ENCODE measurements at regions not wholly inside any gene's neighbourhood (a gene's known extent, or its start where the extent isn't known, plus 50 kb on each side); places are given as distances from the start of the nearest gene placed in this dataset.

- DNase-seq (ENCODE audit: low read depth, low spot score): no peak
Observed at GRCh38 chr2:14907014-14907612, 274.6 kb downstream of the LRATD1 start.

GRCh38 chr2:14909795-14910194 lies 277.3 kb downstream of the LRATD1 start:
- no peak for DNase-seq (ENCODE audit: low read depth, low spot score)

- DNase-seq (ENCODE audit: low read depth, low spot score): no peak
Observed at GRCh38 chr2:14910654-14911053, 278.1 kb downstream of the LRATD1 start.

GRCh38 chr2:14915983-14916382 lies 283.5 kb downstream of the LRATD1 start:
- DNase-seq (ENCODE audit: low read depth, low spot score): no peak

- DNase-seq (ENCODE audit: low read depth, low spot score): no peak
Observed at GRCh38 chr2:14923820-14924580, 291.5 kb downstream of the LRATD1 start.

GRCh38 chr2:14925471-14925870 lies 293.0 kb downstream of the LRATD1 start:
- no peak for DNase-seq (ENCODE audit: low read depth, low spot score)

- no peak for DNase-seq (ENCODE audit: low read depth, low spot score)
Observed at GRCh38 chr2:14927021-14927564, 294.6 kb downstream of the LRATD1 start.

GRCh38 chr2:14928056-14928455 lies 295.5 kb downstream of the LRATD1 start:
- DNase-seq (ENCODE audit: low read depth, low spot score): no peak

- no peak for DNase-seq (ENCODE audit: low read depth, low spot score)
Observed at GRCh38 chr2:14930441-14930840, 297.9 kb downstream of the LRATD1 start.

- no peak for DNase-seq (ENCODE audit: low read depth, low spot score)
Observed at GRCh38 chr2:14932285-14932684, 299.8 kb downstream of the LRATD1 start.

- no peak for DNase-seq (ENCODE audit: low read depth, low spot score)
Observed at GRCh38 chr2:14933753-14934152, 301.2 kb downstream of the LRATD1 start.

GRCh38 chr2:14936426-14936825 lies 303.9 kb downstream of the LRATD1 start:
- DNase-seq (ENCODE audit: low read depth, low spot score): no peak

GRCh38 chr2:14937336-14937735 lies 304.8 kb downstream of the LRATD1 start:
- DNase-seq (ENCODE audit: low read depth, low spot score): no peak

- no peak for DNase-seq (ENCODE audit: low read depth, low spot score)
Observed at GRCh38 chr2:14941151-14941631, 308.7 kb downstream of the LRATD1 start.

GRCh38 chr2:14942987-14943386 lies 310.5 kb downstream of the LRATD1 start:
- no peak for DNase-seq (ENCODE audit: low read depth, low spot score)

GRCh38 chr2:14944562-14945346 lies 312.2 kb downstream of the LRATD1 start:
- no peak for DNase-seq (ENCODE audit: low read depth, low spot score)

- no peak for DNase-seq (ENCODE audit: low read depth, low spot score)
Observed at GRCh38 chr2:14951569-14952285, 319.2 kb downstream of the LRATD1 start.

- no peak for DNase-seq (ENCODE audit: low read depth, low spot score)
Observed at GRCh38 chr2:14952400-14952963, 320.0 kb downstream of the LRATD1 start.

GRCh38 chr2:14960686-14961324 lies 328.3 kb downstream of the LRATD1 start:
- no peak for DNase-seq (ENCODE audit: low read depth, low spot score)

- DNase-seq (ENCODE audit: low read depth, low spot score): no peak
Observed at GRCh38 chr2:14967729-14968128, 335.2 kb downstream of the LRATD1 start.

GRCh38 chr2:14975381-14975780 lies 342.9 kb downstream of the LRATD1 start:
- DNase-seq (ENCODE audit: low read depth, low spot score): no peak
